ENCODE measurements at regions not wholly inside any gene's neighbourhood (a gene's known extent, or its start where the extent isn't known, plus 50 kb on each side); places are given as distances from the start of the nearest gene placed in this dataset.

DNA sequence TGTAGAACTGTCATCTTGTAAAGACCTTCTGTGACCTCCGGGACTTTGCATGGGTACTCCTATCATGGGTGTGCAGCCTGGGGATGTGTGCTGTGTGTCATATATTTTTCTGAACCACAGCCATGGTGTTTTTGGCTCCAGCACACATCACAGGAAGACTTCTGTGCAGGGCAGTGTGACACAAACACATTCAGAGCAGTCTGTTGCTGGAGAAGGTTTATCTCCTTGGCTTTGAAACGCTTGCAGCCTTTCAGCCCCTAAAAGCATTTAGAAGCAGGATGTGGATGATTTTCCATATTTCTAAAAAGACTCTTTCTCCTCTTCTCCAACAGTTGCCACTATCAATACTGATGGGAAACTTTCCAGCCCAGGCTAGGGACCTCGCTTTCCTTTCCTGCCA lies 221.6 kb upstream of the FOXA2 start:
- TF ChIP-seq POLR2A (IDR thresholded peaks at IDR 0.05; ENCODE audit: low read depth, low read length) (no peak), TAF1 (IDR thresholded peaks at IDR 0.05; ENCODE audit: low read depth, low read length) (no peak), POLR2AphosphoS5 (IDR thresholded peaks at IDR 0.05; ENCODE audit: low read depth, low read length) (no peak)
